ENCODE measurements at regions not wholly inside any gene's neighbourhood (a gene's known extent, or its start where the extent isn't known, plus 50 kb on each side); places are given as distances from the start of the nearest gene placed in this dataset.

- TF ChIP-seq POLR2A (IDR thresholded peaks at IDR 0.05; ENCODE audit: low read depth, low read length) (no peak), SMC3 (IDR thresholded peaks at IDR 0.05; ENCODE audit: low read depth, low read length) (no peak), CTCF (conservative IDR thresholded peaks at IDR 0.05; ENCODE audit: low read depth, low read length) (no peak), FOS (IDR thresholded peaks at IDR 0.05; ENCODE audit: low read depth, low read length) (no peak), MXI1 (IDR thresholded peaks at IDR 0.05; ENCODE audit: borderline replicate concordance, low read depth, low read length) (no peak), USF2 (IDR thresholded peaks at IDR 0.05; ENCODE audit: low read depth, low read length) (no peak), RFX5 (IDR thresholded peaks at IDR 0.05; ENCODE audit: low read depth, low read length) (no peak), ELK1 (IDR thresholded peaks at IDR 0.05; ENCODE audit: borderline replicate concordance, low read depth, low read length) (no peak), BHLHE40 (IDR thresholded peaks at IDR 0.05; ENCODE audit: low read depth, low read length) (no peak), NFE2L2 (IDR thresholded peaks at IDR 0.05; ENCODE audit: low read depth, low read length) (no peak)
Measured at GRCh38 chrX:39998636-39999406, 98.9 kb downstream of the BCOR start.

Data from IMR-90 (cell line).